Kidney (tissue), 13 donors: ENCODE measurements at regions not wholly inside any gene's neighbourhood (a gene's known extent, or its start where the extent isn't known, plus 50 kb on each side); places are given as distances from the start of the nearest gene placed in this dataset.

Source experiments
- DNase-seq, 5 donors: peaks; one replicate each; pipeline ENCODE4 v3.0.0-alpha.2; 2013 to 2020
- FAIRE-seq: peaks from 2 replicates; lab custom pipeline; 2012; peaks lifted over from hg19 to GRCh38; lab: Jason Lieb, UNC
- H3K27ac ChIP-seq, 2 donors: one replicate each; pipeline ENCODE4 v1.7.0; 2013; ENCODE audit warnings: low read depth in 2 of 2, low read length in 2 of 2, inconsistent platforms in 1 of 2
- H3K27me3 ChIP-seq: one replicate; pipeline ENCODE4 v1.7.1; 2013; ENCODE audit warnings: low read length, inconsistent platforms; ENCODE audit not compliant: control insufficient read depth, insufficient read depth
- H3K36me3 ChIP-seq, 3 donors: one replicate each; pipeline versions ENCODE4 v1.7.0 to v1.7.1; 2013; ENCODE audit warnings: low read length in 3 of 3, control low read depth in 1 of 3, inconsistent platforms in 1 of 3; ENCODE audit not compliant: insufficient read depth in 3 of 3, control insufficient read depth in 2 of 3
- H3K4me1 ChIP-seq, 3 donors: one replicate each; pipeline versions ENCODE4 v1.7.0 to v1.7.1; 2013; ENCODE audit warnings: low read length in 3 of 3, inconsistent platforms in 1 of 3, low read depth in 1 of 3; ENCODE audit not compliant: control insufficient read depth in 2 of 3, insufficient read depth in 2 of 3
- H3K4me3 ChIP-seq, 3 donors: one replicate each; pipeline versions ENCODE4 v1.7.0 to v1.8.1; 2013; ENCODE audit warnings: low read length in 3 of 3, control low read depth in 1 of 3, inconsistent platforms in 1 of 3
- H3K9ac ChIP-seq, 3 donors: one replicate each; pipeline versions ENCODE4 v1.7.0 to v1.7.1; 2013; ENCODE audit warnings: low read length in 3 of 3, control low read depth in 1 of 3, inconsistent platforms in 1 of 3
- H3K9me3 ChIP-seq, 3 donors: one replicate each; pipeline versions ENCODE4 v1.7.0 to v1.7.1; 2013; ENCODE audit warnings: low read length in 3 of 3, control low read depth in 1 of 3, inconsistent platforms in 1 of 3; ENCODE audit not compliant: control insufficient read depth in 2 of 3, insufficient read depth in 1 of 3
- intact Hi-C: fragments of 100-400 bp; cut with DNase I; formaldehyde crosslinking; loops from one replicate; pipeline ENCODE4 v1.11.1; 2022
- TF ChIP-seq, protein P1 (sequence below): IDR thresholded peaks from 3 replicates; pipeline ENCODE4 v1.5.1; 2012; ENCODE audit warnings: mild to moderate bottlenecking, moderate library complexity, borderline replicate concordance; ENCODE audit not compliant: insufficient read depth; ENCODE audit errors: extremely low read depth
- donor health status: control.
- donor health status: control.
- donor health status: control.
- donor health status: control.
- donor health status: control.
- donor health status: DM: yes; HTN: yes; CAD: no.
- donor health status: Normal renal cell carcinoma (clear cell type).

- no peaks in the 10 kb centered on the region for H3K4me1 ChIP-seq
- intact Hi-C loops, result no loop called here
- no peaks in the 10 kb centered on the region for H3K36me3 ChIP-seq
- TF ChIP-seq, protein P1, sequence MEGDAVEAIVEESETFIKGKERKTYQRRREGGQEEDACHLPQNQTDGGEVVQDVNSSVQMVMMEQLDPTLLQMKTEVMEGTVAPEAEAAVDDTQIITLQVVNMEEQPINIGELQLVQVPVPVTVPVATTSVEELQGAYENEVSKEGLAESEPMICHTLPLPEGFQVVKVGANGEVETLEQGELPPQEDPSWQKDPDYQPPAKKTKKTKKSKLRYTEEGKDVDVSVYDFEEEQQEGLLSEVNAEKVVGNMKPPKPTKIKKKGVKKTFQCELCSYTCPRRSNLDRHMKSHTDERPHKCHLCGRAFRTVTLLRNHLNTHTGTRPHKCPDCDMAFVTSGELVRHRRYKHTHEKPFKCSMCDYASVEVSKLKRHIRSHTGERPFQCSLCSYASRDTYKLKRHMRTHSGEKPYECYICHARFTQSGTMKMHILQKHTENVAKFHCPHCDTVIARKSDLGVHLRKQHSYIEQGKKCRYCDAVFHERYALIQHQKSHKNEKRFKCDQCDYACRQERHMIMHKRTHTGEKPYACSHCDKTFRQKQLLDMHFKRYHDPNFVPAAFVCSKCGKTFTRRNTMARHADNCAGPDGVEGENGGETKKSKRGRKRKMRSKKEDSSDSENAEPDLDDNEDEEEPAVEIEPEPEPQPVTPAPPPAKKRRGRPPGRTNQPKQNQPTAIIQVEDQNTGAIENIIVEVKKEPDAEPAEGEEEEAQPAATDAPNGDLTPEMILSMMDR, result no peak
- H3K27me3 ChIP-seq, result no peaks in the 10 kb centered on the region
- no peak for FAIRE-seq
- no peak overlapping the region for H3K27ac ChIP-seq
- H3K9ac ChIP-seq, result no peak overlapping the region
- no peak overlapping the region for H3K4me3 ChIP-seq
- H3K9me3 ChIP-seq, result no peaks in the 10 kb centered on the region
- DNase-seq, result no peak
Measured at GRCh38 chr6:149160943-149161342, 156.6 kb upstream of the TAB2 start.

DNA sequence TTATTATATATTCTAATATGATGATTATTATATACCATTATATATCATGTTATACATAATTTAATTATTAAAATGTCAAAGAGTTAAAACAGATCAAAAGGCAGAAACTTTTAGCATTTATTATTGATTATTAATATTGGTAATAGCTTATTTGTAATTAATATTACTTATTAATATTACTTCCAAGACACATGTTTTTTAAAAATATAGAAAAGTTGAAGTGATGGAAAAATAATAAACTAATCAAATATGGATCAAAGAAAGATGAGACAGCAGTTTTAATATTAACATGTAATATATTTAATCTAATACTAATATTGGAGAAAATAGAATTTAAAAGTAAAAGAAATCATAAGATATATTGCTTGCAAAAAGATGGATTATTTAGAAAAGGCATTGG is 154.6 kb upstream of the TAB2 start:
- Histone ChIP-seq H3K4me3 (no peak overlapping the region), H3K4me1 (no peaks in the 10 kb centered on the region), H3K36me3 (no peaks in the 10 kb centered on the region), H3K9me3 (no peaks in the 10 kb centered on the region), H3K27ac (no peak overlapping the region), H3K27me3 (no peaks in the 10 kb centered on the region), H3K9ac (no peak overlapping the region)
- TF ChIP-seq, protein P1, result no peak
- FAIRE-seq (peak; percentile 94), DNase-seq (no peak)
- intact Hi-C loops, result no loop called here

GRCh38 chr6:149164199-149164750 is 153.2 kb upstream of the TAB2 start:
- Histone ChIP-seq H3K27me3 (no peaks in the 10 kb centered on the region), H3K4me3 (no peak overlapping the region), H3K4me1 (no peaks in the 10 kb centered on the region), H3K9ac (no peak overlapping the region), H3K9me3 (no peaks in the 10 kb centered on the region), H3K36me3 (no peaks in the 10 kb centered on the region), H3K27ac (no peak overlapping the region)
- DNase-seq (no peak), FAIRE-seq (no peak)
- intact Hi-C loops, result no loop called here
- TF ChIP-seq, protein P1, result no peak

- FAIRE-seq (no peak), DNase-seq (peak in 2 of 5 donors; percentile 7 to 26)
- H3K4me1 ChIP-seq, result no peaks in the 10 kb centered on the region
- intact Hi-C loops, result no loop called here
- TF ChIP-seq, protein P1, result no peak
- H3K27me3 ChIP-seq, result no peaks in the 10 kb centered on the region
- no peak overlapping the region for H3K9ac ChIP-seq
- H3K9me3 ChIP-seq, result no peaks in the 10 kb centered on the region
- H3K4me3 ChIP-seq, result no peak overlapping the region
- H3K36me3 ChIP-seq, result no peaks in the 10 kb centered on the region
- no peak overlapping the region for H3K27ac ChIP-seq
Measured at GRCh38 chr6:149166336-149166735, 151.2 kb upstream of the TAB2 start.
